IPS DF 19.7 (cell line): ENCODE measurements at regions not wholly inside any gene's neighbourhood (a gene's known extent, or its start where the extent isn't known, plus 50 kb on each side); places are given as distances from the start of the nearest gene placed in this dataset.
"Not testable (repeated sequence)": the region's sequence is repeated elsewhere in the genome, so short reads cannot be mapped to it uniquely, and the experiment has no call there.

Experiments used
- DNase-seq: peaks from one replicate; pipeline ENCODE4 v3.0.0-alpha.2; 2013; ENCODE audit warnings: low read depth, low spot score

DNA sequence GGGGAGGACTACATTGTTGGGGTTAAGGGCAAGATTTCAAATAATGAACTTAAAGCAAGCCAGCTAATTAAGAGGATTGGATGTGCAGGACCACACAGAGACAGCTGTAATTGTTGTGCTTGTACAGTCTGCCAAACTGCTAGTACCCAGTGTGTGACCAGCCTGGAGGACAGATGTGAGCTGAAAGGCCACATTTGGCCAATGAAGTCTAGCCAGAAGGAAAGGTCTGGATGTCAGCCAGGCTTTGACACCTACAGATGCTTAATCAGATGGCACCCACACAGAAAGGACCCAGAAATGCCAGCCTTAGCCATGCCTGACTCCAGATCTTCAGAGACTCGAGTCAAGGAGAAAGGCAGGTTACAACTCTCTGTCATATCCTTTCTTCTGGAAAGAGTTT lies 491.1 kb downstream of the KIF4B start:
- DNase-seq: no peak

DNA sequence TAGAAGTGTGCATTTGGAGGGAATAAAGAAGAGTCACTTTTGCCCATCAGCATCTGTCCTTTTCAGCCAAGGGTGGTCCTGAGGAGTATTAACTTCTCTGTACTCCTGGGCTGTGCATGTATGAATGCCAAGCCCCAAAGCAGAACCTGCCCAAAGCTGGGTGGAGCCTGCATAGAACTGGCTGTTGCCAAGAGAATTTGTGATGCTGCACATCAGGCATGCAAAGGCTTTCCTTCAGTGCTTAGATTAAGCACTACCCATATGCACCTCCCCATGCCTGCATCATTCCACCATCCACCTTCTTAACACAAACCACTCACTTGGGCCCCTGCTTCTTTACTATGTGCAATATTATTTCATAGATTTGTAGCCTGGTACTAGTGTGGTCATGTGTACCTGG lies 493.8 kb downstream of the KIF4B start:
- DNase-seq: no peak

DNA sequence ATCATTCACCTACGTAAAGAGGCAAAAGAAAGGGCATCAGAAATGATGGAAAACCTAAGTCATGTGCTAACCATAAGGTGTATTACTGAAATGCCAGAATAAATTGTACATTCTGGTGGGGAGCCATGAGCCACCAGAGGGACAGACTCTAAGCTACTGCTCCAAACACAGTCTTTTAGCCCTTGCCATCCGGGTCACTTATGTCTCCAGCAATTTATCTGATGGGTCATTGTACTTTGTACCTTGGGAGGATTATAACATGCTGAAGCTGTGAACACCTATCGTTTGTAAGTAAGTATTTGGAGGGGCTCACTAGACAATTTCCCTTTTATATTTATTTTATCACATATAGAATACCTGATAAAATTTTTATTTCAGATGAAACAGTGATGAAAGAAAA lies 495.1 kb downstream of the KIF4B start:
- DNase-seq: no peak

DNA sequence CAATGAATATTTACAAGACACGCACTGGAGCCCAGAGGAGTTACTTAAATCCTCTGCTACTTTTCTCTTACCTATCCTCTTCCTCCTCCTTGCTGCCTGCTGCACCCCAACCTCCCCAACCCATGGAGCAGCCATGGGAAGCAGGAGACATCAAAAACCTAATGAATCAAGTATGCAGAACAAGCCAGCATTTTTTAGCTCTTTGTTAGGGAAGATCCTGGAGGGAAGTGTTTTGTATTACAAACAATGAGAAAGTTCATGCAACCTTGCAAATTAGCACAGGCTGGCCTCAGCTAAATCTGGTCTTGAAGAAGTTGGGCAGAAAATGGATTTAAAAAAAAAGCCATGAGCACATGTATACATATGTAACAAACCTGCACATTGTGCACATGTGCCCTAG lies 498.8 kb downstream of the KIF4B start:
- DNase-seq: peak; percentile 30

DNA sequence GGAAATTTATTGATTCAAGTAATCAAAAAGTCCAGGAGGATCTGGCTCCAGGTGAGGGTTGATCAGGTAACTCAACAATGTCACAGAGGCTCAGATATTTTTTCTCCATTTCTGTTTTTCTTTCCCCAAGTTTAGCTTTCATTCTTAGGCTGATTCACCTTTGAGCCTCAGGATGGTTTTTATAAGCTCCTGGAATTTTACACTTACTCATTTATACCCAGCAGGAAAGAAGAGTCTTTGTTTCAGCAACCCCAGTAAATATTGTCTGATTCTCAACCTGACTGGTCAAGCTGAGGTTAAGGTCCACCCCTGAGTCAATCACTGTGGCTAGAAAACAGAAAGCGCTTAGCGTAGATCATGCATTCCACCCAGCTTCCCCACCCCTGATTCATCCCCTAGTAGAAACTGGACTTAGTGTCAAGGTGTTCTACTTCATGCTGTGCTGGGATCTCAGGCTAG lies 500.6 kb downstream of the KIF4B start:
- no peak for DNase-seq

DNA sequence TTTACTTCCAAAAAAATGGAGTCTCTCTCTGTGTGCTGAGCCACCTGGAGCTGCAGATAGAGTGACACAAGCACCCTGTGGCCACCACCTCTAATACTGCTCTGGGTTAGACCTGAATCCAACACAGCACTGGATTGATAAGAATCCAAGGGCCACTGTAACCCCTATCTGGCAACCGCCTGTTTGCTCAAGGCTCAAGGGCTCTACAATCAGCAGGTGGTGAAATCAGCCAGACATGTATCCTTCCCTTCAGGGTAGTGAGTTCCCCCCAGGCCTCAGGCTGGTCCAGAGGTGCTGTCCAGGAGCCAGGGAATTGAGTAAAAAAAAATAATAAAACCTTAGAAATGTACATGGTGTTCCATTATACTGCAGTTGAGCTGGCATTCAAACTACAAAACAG lies 509.0 kb downstream of the KIF4B start:
- DNase-seq: no peak

DNA sequence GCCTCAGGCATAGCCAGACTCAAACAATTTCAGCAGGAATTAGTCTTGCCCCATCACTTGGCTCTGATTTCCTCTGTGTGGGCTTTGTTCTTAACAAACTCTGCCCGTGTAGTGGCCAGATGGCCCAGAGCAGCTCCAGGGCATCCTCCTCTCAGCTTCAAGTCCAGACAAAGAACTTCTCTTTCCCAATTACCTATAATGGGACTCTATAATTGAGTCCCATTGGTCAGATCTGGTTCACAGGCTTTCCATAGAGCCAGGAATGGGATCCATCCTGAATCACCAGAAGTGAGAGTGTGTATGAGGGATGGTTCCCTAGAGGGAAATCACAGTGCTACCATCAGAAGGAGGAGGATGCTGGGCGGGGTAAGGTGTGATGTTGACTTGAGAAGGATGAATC lies 515.8 kb downstream of the KIF4B start:
- no peak for DNase-seq

DNA sequence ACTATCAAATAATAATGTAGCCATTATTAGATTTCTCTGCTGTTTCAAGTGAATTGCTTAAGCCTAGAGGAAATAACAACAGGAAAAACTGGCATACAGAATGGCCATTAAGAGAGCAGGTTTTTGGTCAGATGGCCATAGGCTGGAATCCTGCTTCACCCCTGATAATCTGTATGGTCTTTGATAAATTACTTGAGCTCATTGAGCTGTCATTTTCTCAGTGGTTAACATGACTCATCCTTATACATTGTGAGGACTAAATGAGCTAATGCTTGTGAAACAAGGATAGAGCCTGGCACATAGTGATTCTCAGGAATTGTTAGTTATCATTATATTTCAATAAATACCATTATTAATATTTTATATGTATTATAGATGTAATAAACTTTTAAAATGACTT lies 516.5 kb downstream of the KIF4B start:
- no peak for DNase-seq

DNA sequence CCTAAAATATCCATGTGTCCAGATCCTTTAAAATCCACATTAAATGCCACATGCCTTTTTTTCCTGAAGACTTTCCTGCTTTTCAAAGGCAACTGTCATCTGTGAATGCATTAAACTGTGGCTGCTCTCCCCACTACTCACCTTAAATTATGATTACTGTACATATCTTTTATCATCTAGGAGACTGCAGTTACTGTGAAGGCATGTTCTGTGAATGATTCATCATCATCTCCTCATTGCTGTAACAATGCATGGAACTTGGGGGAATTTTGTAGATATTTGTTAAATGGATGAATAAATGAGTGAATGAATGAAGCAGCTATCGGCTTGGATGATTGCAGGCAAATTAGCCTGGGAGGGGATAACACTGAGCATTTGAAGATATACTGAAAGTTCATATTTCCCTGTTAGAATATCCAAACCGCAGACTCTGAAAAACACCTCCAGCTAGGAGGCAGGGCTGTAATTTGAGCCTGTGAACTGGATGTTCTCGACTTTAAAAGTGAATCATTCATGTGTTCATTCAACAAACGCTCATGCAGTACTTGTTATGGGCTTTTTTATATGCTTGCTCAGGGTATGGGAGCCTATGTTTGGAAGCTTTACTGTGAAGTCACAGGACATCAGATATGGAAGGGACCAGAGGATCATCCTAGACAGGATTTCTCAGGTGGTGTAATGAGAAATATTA lies 519.2 kb downstream of the KIF4B start:
- no peak for DNase-seq

DNA sequence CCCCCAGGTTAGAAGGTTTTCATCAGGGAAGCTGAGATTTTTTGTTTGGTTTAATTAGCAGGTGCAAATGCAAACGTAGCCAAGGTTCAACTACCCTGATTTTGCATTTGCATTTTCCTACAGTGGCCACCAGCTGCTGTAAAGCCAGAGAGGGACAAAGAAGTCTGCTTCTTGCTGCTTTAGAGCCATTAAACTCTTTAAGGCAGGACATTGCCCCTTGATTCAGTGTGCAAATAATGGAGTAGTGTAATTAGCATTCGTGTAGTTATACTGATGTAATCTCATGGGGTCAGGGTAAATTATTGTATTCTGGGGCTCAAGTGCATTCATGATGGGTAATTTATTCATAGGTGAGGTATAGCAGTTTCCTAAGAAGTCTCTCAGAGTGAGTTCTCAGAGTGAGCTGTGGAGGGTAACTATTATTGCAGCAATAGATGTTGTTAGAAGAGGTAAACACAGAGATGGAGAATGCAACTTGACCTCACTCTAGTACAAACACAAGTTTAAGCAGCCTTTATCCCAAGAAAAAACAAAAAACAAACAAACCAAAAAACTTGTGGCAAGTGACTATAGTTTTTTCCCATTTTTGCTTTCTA lies 526.5 kb downstream of the KIF4B start:
- DNase-seq: no peak

DNA sequence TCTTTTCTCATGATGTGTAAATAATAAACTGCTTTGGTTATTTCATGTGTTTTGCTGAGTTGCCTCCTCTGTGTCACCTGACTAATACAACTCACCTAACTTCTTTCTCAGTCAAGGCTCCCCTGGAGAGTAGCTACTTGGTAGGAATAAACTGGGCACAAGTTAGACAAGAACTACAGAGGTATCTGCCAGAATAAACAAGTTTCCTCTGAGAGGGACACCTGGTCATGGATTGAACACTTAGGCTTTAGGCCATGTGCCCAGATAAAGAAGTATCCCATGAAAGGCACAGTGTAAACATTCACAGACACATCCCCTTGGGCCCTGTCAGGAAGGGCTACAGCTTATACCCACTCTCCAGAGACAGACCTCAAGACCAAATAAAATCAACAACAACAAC lies 532.5 kb downstream of the KIF4B start:
- DNase-seq: no peak

DNA sequence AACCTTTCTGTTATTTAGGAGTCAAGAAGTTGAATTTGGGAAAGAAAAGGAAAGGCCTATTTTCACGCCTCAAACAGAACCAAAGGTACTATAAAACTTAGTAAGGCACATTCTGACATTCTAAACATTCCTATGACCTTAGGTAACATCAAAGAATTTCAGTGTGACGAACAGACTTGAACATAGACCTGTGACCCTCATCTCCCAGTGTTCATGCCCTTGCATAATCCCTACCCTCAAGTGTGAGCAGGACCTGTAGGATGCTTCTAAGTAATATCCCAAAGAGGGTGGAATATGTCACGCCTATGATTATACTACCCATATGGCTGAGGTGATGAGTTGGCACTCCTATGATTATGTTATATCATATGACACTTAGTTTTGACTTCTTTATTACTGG lies 540.9 kb downstream of the KIF4B start:
- no peak for DNase-seq

DNA sequence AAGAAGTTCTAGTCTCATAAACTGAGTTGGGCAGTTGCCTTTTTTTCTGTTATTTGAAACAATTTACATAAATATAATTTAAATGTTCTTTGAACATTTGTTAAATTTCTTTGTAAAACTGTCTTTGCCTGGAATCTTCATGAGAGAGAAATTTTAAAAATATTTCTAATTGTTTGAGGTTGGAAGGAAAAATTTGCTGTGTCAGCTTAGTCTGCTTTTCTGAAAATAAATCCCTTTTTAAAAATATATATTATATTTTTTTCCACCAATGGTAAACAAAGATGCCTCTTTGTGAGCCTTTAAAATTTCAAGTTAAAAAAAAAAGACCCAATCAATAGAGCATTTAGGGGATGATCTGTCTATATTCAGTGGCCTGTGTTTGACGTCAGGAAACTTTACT lies 542.7 kb downstream of the KIF4B start:
- DNase-seq: no peak

DNA sequence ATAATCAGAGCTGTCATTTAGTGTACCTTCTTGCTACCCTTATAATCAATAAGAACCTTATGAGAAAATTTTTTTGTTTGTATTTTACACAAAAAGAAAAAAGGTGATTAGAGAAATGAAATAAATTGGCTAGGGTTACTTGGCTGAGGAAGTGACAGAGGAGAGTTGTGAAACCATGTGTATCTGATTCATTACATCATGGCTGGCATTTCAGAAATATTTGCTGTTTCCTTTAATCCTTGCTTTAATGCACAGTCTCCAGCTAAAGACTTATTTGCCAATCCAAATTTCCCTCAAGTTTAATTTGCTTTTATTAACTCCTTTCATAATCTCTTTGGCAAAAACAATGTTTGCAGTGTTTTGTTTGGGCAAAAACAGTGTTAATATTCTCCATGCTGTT lies 543.1 kb downstream of the KIF4B start:
- DNase-seq: no peak

DNA sequence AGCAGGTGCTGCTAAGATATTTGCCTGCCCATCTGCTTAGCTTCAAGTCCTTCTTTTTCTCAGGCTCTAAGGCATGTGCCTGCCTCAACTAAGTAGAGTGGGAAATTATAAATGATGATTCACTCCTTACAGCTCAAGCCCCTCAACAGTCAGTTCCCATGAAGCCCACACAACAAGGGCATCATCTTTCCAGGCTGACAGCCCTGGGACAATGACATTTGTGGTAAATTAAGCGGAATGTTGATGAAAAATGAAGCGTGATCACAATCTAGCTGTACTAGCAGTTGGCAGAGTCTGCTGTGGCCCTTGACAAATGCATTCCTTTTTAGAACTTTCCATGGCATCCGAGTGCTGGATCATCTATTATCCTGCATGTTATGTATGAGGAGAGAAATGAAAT lies 548.6 kb downstream of the KIF4B start:
- no peak for DNase-seq

DNA sequence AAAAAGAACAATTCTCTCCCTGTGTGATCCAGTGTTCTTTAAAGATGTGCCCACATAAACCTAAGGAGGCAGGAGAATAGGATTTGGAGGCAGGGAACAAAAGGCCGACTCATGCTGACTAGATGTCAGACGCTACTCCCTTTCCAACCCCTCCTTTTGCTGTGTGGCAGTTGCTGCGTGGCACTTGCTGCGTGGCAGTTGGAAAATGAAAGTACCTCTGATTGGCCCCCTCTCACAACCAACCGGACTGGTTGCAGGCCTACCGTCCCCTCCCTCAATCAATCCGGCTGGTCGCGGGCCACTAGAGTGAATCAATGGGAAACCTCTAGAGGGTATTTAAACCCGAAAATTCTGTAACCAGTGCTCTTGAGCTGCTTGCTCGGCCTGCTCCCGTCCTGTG lies 551.0 kb downstream of the KIF4B start:
- DNase-seq: no peak

DNA sequence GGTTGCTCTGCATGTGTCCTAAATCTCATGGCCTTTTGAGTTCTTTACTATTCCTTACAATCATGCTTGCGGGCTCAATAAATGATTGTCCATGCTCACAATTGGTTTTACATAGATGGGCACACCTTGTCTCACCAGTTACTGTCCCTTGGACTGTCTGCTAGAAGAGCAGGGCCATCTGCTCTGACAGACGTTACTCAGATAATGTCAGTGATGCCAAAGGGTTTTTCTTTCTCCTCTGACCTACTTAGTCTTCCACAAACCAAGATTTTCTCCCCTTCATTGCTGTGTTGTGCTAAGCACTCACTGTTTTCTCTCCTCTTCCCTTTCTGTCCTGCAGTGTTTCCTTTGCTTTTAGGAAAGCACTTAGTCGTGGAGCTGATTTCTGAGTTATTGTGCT lies 562.3 kb downstream of the KIF4B start:
- no peak for DNase-seq

DNA sequence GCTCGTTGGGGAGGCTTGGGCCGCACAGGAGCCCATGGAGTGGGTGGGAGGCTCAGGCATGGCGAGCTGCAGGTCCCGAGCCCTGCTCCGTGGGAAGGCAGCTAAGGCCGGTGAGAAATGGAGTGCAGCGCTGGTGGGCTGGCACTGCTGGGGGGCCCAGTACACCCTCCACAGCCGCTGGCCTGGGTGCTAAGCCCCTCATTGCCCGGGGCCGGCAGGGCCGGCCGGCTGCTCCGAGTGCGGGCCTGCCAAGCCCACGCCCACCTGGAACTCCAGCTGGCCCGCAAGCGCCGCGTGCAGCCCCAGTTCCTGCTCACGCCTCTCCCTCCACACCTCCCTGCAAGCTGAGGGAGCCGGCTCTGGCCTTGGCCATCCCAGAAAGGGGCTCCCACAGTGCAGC lies 573.3 kb downstream of the KIF4B start:
- DNase-seq: not testable (repeated sequence)

DNA sequence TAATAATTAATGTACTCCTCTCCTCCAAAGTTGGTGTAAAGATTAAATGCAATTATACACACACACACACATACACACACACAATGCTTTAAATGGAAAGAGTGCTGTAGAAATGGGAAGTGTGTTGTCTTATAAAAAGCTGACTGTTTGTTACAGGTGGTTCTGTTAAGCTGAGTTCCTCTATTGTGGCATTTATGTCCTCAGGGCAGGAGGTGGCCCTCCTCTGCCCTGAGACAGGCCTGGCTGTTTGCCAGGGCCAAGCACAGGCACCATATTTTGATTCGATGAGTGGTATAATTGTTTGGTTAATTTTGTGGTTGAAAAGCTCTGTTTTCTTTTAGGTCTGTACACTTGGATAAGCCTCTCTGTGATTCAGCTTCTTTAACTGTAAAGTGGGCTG lies 573.9 kb downstream of the KIF4B start:
- DNase-seq: no peak

DNA sequence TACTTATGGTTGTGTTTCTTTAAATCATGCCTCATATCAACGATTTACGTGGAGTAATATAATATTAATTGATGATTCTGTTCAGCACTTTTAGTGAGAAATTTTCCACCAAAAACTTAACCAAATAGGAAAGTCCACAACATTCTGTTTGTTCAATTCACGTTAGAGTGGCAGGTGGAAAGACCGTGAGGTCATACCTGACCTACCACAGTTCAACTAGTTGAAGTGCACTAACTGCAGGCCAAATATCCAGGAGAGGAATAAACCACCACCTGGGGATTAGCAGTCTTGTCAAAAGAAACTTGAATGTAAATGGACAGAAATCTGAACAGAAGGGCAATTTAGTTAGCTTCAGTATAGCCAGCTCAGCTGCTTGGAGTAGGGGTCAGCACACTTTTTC lies 577.7 kb downstream of the KIF4B start:
- DNase-seq: no peak

DNA sequence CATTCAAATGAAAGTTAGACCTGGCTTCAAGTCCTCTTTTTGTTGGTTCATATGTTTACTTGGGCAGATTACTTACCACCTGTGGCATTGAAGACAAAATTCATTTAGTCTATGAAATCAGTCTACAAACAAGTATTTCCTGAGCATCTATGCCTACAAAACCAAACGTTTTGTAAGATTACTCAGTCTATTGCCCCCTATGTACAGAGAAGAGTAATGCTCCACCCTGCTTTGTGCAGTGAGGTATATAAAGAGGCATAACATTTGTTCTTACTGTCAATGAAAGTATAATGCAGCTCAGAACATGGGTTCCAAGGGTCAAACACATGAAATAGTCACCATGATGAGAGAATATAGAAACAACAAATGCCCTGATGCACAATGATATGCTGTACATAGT lies 580.7 kb downstream of the KIF4B start:
- DNase-seq: no peak

DNA sequence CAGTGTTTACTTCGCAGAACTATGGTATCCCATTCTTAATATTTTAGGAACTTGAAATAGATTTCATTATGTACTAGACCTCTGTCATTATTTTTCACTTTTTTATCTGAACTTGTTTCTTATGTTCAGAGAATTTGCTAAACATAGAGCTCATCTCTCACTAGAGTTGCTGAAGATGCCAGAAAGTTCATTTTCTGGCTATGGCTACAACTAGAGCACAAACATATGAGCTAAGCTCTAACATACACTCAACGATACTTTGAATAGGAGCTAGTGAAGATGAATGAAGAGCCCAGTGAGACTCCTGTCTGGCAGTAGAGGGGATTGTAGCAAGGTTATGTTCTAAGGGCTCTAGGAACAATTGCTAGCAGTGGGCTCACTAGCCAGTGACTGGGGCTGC lies 582.2 kb downstream of the KIF4B start:
- DNase-seq: no peak

DNA sequence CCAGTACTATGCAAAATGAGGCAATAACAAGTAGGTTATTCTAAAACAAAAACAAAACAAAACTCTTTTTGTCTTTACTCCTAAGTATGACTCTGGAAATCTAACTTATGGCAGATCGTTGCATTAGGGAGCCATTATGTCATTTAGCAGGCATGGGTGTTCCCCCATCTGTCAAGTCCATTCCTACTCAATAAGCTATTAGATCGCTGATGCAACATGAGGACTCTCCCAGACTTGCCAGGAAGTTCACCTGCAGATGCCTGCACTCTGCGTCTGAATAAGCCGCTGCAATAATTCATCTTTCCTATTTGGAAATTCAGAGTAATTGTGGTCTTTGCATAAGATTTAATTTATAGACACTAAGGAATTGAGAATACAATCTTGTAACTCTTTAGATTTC lies 585.0 kb downstream of the KIF4B start:
- no peak for DNase-seq

DNA sequence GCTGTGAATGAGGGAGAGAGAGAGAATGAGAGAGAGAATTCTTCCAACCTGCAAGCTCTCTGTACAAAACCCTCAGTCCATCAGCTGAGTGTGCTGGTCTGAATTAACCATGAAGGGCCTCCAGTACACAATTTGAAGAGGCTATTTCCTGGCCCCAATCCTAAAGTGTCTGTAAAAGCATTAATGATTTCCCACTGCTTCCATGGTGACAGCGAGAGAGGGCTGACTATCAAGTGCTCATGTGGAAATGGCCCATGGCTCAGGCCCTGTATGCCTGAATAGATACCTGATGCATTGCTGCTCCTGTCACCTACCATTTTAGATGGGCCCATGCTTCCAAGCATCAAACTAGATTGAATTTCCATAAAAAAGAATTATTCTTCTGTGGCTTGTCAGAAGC lies 592.4 kb downstream of the KIF4B start:
- DNase-seq: no peak
